HG03139 (cell line): ENCODE measurements at regions not wholly inside any gene's neighbourhood (a gene's known extent, or its start where the extent isn't known, plus 50 kb on each side); places are given as distances from the start of the nearest gene placed in this dataset.
"Not testable (repeated sequence)": the region's sequence is repeated elsewhere in the genome, so short reads cannot be mapped to it uniquely, and the experiment has no call there.

Experiments
- ATAC-seq: cut with Tn5 transposase; IDR thresholded peaks from one replicate; pipeline ENCODE4 v1.9.1; 2021; ENCODE audit not compliant: unreplicated experiment

- ATAC-seq, result no peak
These were observed 136.9 kb upstream of the FBXO11 start for GRCh38 chr2:48043131-48043700.

DNA sequence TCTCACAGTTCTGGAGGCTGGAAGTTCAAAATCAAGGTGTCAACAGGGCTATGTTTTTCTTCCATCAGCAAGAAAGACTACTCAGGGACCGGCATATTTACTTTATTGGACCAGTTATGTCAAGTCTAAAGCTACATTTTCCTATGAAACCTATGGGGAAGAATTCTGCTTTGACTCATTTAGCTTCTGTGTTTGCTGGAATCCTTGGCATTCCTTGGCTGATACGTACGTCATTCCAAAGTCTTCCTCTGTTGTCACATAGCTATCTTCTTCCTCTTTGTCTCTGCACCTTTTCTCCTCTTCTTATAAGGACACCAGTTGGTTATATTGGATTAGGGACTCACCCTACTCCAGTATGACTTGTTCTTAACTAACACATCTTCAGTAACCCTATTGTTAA is 137.4 kb upstream of the FBXO11 start:
- ATAC-seq, result no peak

GRCh38 chr2:48045613-48046012 is 139.3 kb upstream of the FBXO11 start:
- ATAC-seq, result no peak

DNA sequence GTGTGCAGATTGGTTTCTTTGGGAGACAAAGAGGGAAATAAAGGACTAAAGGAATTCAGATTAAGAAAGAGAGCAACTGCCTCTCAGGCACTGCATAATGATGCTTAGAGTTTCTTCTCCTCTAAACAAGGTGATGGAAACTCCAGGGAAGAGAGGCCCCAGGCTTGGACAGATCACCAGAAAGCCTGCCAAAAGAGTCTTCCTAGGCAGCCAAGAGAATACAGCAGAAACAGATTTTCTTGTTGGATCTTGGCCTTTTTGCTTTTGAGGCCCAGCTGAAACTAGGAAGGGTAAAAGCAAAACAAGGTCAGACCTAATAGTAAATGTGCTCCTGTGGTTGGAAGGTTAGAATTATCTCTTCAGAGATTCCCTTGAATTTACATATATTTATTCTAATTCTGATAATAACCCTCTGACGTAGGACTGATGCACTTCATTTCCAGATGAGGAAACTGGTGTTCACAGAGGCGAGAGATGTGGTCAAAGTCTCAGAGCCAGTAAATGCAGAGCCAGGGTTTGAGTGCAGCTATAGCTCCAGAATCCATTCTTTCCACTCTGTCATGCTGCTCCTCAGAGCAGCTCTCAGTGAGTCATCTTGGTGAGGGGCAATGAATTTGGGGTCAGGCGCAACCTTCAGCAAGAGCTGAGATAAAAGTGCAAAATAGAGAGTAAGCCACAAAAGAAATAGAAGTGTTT is 142.3 kb upstream of the FBXO11 start:
- no peak for ATAC-seq

GRCh38 chr2:48049371-48049770 is 143.1 kb upstream of the FBXO11 start:
- ATAC-seq, result no peak

GRCh38 chr2:48050711-48051110 is 144.4 kb upstream of the FBXO11 start:
- no peak for ATAC-seq

- no peak for ATAC-seq
These were observed 153.7 kb upstream of the FBXO11 start for GRCh38 chr2:48059975-48060374.

- not testable (repeated sequence) for ATAC-seq
These were observed 155.4 kb upstream of the FBXO11 start for GRCh38 chr2:48061656-48062055.

- ATAC-seq, result no peak
These were observed 158.8 kb upstream of the FBXO11 start for GRCh38 chr2:48065096-48065495.

GRCh38 chr2:48066000-48066399 is 159.7 kb upstream of the FBXO11 start:
- ATAC-seq, result no peak

GRCh38 chr2:48069769-48070168 is 163.5 kb upstream of the FBXO11 start:
- ATAC-seq, result no peak

DNA sequence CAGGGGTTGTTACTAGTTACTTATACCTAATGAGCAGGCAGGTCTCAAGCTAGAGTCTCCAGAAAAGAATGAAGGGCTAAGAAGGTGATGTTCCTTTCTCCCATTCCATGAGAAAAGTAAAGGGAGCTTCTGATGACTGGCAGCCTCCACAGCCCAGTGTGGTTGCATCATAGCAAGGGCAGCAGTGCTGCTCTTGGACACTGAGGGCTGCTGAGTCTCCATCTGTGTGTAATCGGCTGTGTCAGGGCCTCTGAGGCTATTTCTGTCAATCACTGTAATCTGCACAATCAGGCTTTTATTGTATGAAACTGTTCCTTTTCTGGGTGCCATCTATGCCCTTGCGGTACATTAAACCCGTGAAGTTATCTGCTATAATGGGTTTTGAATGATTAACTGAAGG is 164.1 kb upstream of the FBXO11 start:
- ATAC-seq, result no peak

DNA sequence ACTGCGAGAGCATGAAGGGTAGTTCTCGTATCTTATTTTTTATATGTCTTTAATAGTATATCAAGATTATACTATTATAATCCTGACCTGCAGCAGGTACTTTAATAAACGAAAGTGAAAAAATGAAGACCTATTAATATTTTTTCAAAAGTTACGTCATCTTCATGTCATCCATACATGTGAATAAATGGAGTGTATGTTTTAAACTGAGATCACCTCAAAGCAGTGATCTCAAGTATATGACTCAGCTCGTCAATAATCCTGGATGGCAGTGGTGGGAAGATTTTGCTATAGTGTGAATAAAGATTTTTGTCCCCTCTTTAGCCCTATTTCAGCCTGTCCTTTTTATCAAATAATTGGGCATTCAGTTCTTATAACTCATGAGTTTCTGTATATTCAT is 166.3 kb upstream of the FBXO11 start:
- no peak for ATAC-seq

DNA sequence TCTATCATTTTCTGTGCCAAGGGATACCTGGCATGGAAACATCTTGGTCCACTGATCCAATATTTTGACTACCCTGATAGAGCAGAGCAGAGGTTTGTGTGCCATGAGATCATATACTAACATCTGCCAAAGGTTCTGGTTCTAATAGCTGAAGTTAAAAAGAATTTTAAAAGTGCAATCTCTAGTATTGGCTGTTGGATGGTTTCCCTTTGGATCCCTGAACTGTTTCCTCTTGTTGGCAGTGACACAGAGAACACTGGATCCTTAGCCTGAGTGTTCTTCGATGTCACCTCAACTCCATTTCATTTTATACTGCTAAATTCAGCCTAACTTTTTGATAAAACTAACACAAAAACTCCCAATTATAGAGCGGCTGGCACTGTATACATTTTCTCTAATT is 169.3 kb upstream of the FBXO11 start:
- ATAC-seq, result no peak

- ATAC-seq, result no peak
These were observed 174.4 kb upstream of the FBXO11 start for GRCh38 chr2:48080534-48081316.

GRCh38 chr2:48081317-48081628 is 175.0 kb upstream of the FBXO11 start:
- ATAC-seq, result no peak

GRCh38 chr2:48085888-48086287 is 179.6 kb upstream of the FBXO11 start:
- ATAC-seq, result no peak

DNA sequence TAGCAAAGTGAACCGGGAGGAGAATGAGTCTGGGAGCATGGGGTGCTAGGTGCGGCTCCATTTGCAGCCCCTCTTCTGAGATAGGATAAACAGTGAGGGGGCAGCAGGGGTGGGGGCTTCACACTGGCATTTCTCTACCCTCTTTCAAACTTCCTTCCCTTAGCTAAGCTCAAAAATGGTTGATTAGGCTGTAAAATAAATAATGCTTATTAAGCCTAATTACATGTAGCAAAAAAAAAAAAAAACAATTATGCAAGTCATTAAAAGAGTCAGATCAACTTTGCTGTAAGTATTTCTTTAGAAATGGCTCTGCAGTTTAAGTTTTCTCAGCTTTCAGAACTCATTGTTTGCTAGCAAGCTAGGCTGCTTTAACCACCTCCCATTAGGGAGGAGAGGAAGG is 182.7 kb upstream of the FBXO11 start:
- no peak for ATAC-seq

GRCh38 chr2:48089644-48090043 is 183.3 kb upstream of the FBXO11 start:
- no peak for ATAC-seq

- no peak for ATAC-seq
These were observed 186.8 kb upstream of the FBXO11 start for GRCh38 chr2:48092846-48093803.

DNA sequence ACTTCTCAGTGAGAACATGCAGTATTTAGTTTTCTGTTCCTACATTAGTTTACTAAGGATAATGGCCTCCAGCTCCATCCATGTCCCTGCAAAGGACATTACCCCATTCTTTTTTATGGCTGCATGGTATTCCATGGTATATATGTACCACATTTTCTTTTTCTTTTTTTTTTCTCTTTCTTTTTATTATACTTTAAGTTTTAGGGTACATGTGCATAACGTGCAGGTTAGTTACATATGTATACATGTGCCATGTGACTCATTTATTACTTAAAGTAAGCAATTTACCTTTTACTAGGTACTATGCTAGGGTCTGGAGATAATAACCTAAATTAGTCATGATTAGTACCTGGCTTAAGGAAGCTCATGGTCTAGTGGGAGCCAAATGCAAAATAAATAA is 190.5 kb upstream of the FBXO11 start:
- not testable (repeated sequence) for ATAC-seq
